Esophagus muscularis mucosa (tissue), 4 donors: ENCODE measurements at regions not wholly inside any gene's neighbourhood (a gene's known extent, or its start where the extent isn't known, plus 50 kb on each side); places are given as distances from the start of the nearest gene placed in this dataset.

Source experiments
- DNase-seq: peaks from one replicate; pipeline ENCODE4 v3.0.0-alpha.2; 2017; ENCODE audit errors: extremely low spot score
- H3K27ac ChIP-seq, 4 donors: fragments of 200-600 bp; sonication (generic); replicated peaks in 1 of 4; 1 replicate in 3 of 4; 2 replicates in 1 of 4; pipeline ENCODE4 v1.5.1; 2016 to 2019; ENCODE audit warnings: mild to moderate bottlenecking in 1 of 4
- H3K27me3 ChIP-seq, 4 donors: fragments of 200-600 bp; sonication (generic); one replicate each; pipeline versions ENCODE4 v1.5.1 to v1.6.0; 2016 to 2019
- H3K36me3 ChIP-seq, 4 donors: fragments of 200-600 bp; sonication (generic); one replicate each; pipeline ENCODE4 v1.5.1; 2016 to 2019
- H3K4me1 ChIP-seq, 4 donors: fragments of 200-600 bp; sonication (generic); one replicate each; pipeline ENCODE4 v1.5.1; 2016 to 2019
- H3K4me3 ChIP-seq, 4 donors: fragments of 200-600 bp; sonication (generic); 1 replicate in 2 of 4; 2 replicates in 2 of 4; pipeline ENCODE4 v1.5.1; 2016 to 2019; ENCODE audit warnings: mild to moderate bottlenecking in 4 of 4, moderate library complexity in 1 of 4
- H3K9me3 ChIP-seq, 4 donors: fragments of 200-600 bp; sonication (generic); 1 replicate in 3 of 4; 2 replicates in 1 of 4; pipeline ENCODE4 v1.5.1; 2016 to 2019
- CTCF ChIP-seq, 3 experiments: fragments of 200-600 bp in 2 of 3; fragments of 450-650 bp in 1 of 3; sonication (generic) in 2 of 3; IDR thresholded peaks; one replicate each; pipeline ENCODE4 v1.5.1; 2017 to 2019; ENCODE audit warnings: antibody characterized with exemption in 3 of 3, mild to moderate bottlenecking in 2 of 3, moderate library complexity in 1 of 3
- EP300 ChIP-seq: sonication (generic); formaldehyde crosslinking; IDR thresholded peaks from one replicate; pipeline ENCODE4 v1.6.1; 2017; ENCODE audit warnings: antibody characterized with exemption
- POLR2A ChIP-seq: fragments of 450-650 bp; IDR thresholded peaks from one replicate; pipeline ENCODE4 v1.6.1; 2017; ENCODE audit warnings: antibody characterized with exemption, moderate library complexity, mild to moderate bottlenecking, low read depth
- POLR2AphosphoS5 ChIP-seq, 2 donors: sonication (generic); formaldehyde crosslinking; IDR thresholded peaks; one replicate each; pipeline ENCODE4 v1.6.1; 2017; ENCODE audit warnings: antibody characterized with exemption in 2 of 2
- WGBS: methylation state at CpG from one replicate; pipeline ENCODE4 v1.1.5; 2018; 5-methylcytosine and 5-hydroxymethylcytosine counted together
- intact Hi-C: fragments of 100-400 bp; cut with DNase I; formaldehyde crosslinking; loops from one replicate; pipeline ENCODE4 v1.15.1; 2023

- no peak overlapping the region for H3K27ac ChIP-seq
- intact Hi-C loops: no loop called here
- H3K4me1 ChIP-seq: peaks cover 0 to 18% (median 13%) of the 10 kb centered on the region in 4 donors
- H3K27me3 ChIP-seq: no peaks in the 10 kb centered on the region
- no peak for DNase-seq
- H3K36me3 ChIP-seq: no peaks in the 10 kb centered on the region
- 57% methylated on average over 5 of the region's 5 CpGs for WGBS
- TF ChIP-seq POLR2A (no peak), CTCF (IDR thresholded peaks at IDR 0.05) (no peak), POLR2AphosphoS5 (IDR thresholded peaks at IDR 0.05) (no peak), EP300 (no peak)
- no peaks in the 10 kb centered on the region for H3K9me3 ChIP-seq
- no peak overlapping the region for H3K4me3 ChIP-seq
These were observed 245.9 kb downstream of the BCOR start for GRCh38 chrX:39851745-39852455.

GRCh38 chrX:39852491-39852890 is 245.3 kb downstream of the BCOR start:
- Histone ChIP-seq H3K27ac (no peak overlapping the region), H3K4me3 (no peak overlapping the region), H3K9me3 (no peaks in the 10 kb centered on the region), H3K36me3 (no peaks in the 10 kb centered on the region), H3K27me3 (no peaks in the 10 kb centered on the region), H3K4me1 (peaks cover 0 to 18% (median 13%) of the 10 kb centered on the region in 4 donors)
- TF ChIP-seq CTCF (IDR thresholded peaks at IDR 0.05): no peak
- TF ChIP-seq POLR2A: no peak
- TF ChIP-seq EP300: no peak
- no peak for TF ChIP-seq POLR2AphosphoS5 (IDR thresholded peaks at IDR 0.05)
- intact Hi-C loops: no loop called here
- no peak for DNase-seq
- WGBS: 86% methylated on average over 3 of the region's 3 CpGs

- Histone ChIP-seq H3K27ac (no peak overlapping the region), H3K4me1 (peaks cover 0 to 12% (median 10%) of the 10 kb centered on the region in 4 donors), H3K9me3 (no peaks in the 10 kb centered on the region), H3K36me3 (no peaks in the 10 kb centered on the region), H3K4me3 (no peak overlapping the region), H3K27me3 (no peaks in the 10 kb centered on the region)
- no peak for TF ChIP-seq POLR2A
- no peak for TF ChIP-seq EP300
- TF ChIP-seq CTCF (IDR thresholded peaks at IDR 0.05): no peak
- TF ChIP-seq POLR2AphosphoS5 (IDR thresholded peaks at IDR 0.05): no peak
- 33% methylated on average over 3 of the region's 3 CpGs for WGBS
- intact Hi-C loops: no loop called here
- DNase-seq: no peak
These were observed 244.2 kb downstream of the BCOR start for GRCh38 chrX:39853417-39854030.

- DNase-seq: no peak
- H3K36me3 ChIP-seq: no peaks in the 10 kb centered on the region
- no peak overlapping the region for H3K27ac ChIP-seq
- H3K27me3 ChIP-seq: no peaks in the 10 kb centered on the region
- H3K4me1 ChIP-seq: peaks cover 0 to 12% (median 9%) of the 10 kb centered on the region in 4 donors
- H3K4me3 ChIP-seq: no peak overlapping the region
- intact Hi-C loops: no loop called here
- TF ChIP-seq EP300: no peak
- TF ChIP-seq POLR2AphosphoS5 (IDR thresholded peaks at IDR 0.05): no peak
- no peak for TF ChIP-seq POLR2A
- no peak for TF ChIP-seq CTCF (IDR thresholded peaks at IDR 0.05)
- WGBS: 83% methylated on average over 17 of the region's 17 CpGs
- no peaks in the 10 kb centered on the region for H3K9me3 ChIP-seq
These were observed 242.7 kb downstream of the BCOR start for GRCh38 chrX:39854772-39855747.
